A204.1 (cell line): ENCODE measurements at regions not wholly inside any gene's neighbourhood (a gene's known extent, or its start where the extent isn't known, plus 50 kb on each side); places are given as distances from the start of the nearest gene placed in this dataset.
"Not testable (repeated sequence)": the region's sequence is repeated elsewhere in the genome, so short reads cannot be mapped to it uniquely, and the experiment has no call there.

Experiments used
- FAIRE-seq: peaks from 2 replicates; lab custom pipeline; 2012; peaks lifted over from hg19 to GRCh38; lab: Jason Lieb, UNC

DNA sequence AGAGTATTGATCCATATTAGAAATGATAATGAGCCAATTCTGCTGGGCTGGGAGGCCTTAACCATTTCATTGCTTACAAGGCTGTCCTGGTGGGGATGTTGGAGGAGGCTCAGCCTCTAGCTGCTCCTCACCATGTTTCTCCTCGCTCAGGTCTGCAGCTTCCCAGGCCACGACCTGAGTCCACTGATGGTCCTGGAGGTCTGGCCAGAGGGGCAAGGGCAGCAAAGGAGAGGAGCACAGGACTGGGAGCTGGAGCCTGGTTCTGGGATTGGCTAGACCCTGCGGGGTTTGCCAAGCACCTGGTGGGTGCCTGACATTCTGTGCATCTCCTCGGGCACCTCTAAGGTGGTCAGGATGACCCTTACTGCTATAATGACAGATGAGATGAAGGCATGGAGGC lies 92.6 kb downstream of the KIF26A start:
- FAIRE-seq, result no peak

DNA sequence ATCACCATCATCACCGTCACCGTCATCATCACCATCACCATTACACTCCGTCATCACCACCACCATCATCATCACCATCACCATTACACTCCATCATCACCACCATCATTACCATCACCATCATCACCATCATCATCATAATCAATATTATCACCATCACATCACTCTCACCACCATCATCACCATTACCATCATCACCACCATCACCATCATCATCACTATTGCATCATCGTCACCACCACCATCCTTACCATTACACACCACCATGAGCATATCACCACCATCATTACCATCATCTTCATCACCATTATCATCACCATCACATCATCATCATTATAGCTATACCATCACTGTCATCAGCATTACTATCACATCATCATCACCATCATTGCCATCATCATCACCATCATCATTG lies 93.7 kb downstream of the KIF26A start:
- no peak for FAIRE-seq

- FAIRE-seq, result not testable (repeated sequence)
Observed at GRCh38 chr14:104234007-104234786, 95.8 kb downstream of the KIF26A start.

GRCh38 chr14:104235686-104236085 lies 97.3 kb downstream of the KIF26A start:
- no peak for FAIRE-seq

DNA sequence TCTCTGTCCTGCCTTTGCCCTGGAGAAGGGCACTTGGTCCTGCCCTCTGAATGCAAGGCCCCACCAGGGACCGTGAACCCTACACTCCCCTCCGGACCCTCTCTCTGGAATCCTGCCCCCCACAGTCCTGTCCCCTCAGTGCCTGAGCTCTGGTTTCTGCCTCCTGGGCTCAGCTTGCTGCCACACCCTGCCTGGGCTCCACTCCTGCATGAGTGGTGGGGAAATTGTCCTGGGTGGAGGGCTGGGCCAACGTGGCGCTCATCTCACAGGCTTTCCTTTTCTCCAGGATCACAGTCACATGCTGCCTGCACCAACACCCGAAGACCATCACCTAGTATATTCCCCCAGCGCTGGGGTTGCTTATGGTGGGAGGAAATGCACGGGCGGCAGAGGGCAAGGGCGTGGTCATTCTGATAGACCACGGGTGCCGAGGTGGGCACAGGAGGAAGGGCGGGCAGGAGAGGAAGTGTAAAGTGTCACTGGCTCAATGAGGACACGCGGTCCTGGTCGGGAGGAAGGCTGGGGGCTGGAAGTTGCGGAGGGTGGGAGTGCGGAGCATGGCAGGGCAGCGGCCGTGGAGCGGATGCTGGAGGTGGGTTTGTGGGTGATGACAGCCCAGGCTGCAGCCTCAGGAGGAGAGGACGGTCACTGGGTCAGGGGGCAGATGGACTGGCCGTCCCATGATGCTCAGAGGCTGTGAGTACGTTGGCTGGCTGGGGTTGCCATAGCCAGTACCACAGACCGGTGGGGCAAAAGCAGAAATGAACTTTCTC lies 99.5 kb downstream of the KIF26A start:
- no peak for FAIRE-seq

- FAIRE-seq, result no peak
Observed at GRCh38 chr14:104238424-104239184, 100.2 kb downstream of the KIF26A start.

- FAIRE-seq, result no peak
Observed at GRCh38 chr14:104239185-104239775, 100.9 kb downstream of the KIF26A start.

GRCh38 chr14:104239861-104240301 lies 101.5 kb downstream of the KIF26A start:
- no peak for FAIRE-seq

DNA sequence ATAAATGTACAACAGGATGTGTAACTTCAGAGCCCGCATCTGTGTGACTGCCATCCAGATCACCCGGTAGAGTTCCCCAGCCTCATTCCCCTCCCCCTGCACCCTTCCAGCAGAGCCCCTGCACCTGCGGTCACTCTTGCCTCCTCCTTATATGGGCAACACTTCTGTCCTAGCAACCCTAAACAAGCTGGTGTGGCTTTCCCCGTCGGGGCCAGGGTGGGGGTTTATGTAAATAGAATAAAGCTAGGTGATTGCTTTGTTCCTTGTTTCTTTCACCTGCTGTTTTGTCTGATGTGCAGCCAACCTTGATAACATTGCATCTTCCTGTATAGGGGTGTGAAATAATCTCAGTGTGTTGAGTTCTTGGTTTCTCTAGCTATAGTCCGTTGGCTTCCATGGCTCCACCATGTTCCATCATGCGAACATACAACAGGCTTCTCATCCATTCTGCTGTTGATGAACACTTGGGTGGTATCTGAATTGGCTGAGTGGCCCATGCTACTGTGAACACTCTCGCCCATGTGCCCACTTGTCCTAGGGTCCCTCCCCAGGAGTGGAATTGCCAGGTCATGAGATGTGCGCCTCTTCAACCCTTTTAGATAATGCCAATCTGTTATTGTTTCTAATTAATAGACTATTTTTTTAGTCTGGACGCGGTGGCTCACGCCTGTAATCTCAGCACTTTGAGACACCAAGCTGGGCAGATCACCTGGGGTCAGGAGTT lies 102.2 kb downstream of the KIF26A start:
- no peak for FAIRE-seq

GRCh38 chr14:104243200-104243599 lies 104.8 kb downstream of the KIF26A start:
- no peak for FAIRE-seq

GRCh38 chr14:104244221-104245011 lies 106.0 kb downstream of the KIF26A start:
- no peak for FAIRE-seq

- FAIRE-seq, result no peak
Observed at GRCh38 chr14:104245075-104245474, 106.7 kb downstream of the KIF26A start.

GRCh38 chr14:104245723-104246122 lies 107.3 kb downstream of the KIF26A start:
- no peak for FAIRE-seq

GRCh38 chr14:104246401-104247335 lies 108.3 kb downstream of the KIF26A start:
- no peak for FAIRE-seq

DNA sequence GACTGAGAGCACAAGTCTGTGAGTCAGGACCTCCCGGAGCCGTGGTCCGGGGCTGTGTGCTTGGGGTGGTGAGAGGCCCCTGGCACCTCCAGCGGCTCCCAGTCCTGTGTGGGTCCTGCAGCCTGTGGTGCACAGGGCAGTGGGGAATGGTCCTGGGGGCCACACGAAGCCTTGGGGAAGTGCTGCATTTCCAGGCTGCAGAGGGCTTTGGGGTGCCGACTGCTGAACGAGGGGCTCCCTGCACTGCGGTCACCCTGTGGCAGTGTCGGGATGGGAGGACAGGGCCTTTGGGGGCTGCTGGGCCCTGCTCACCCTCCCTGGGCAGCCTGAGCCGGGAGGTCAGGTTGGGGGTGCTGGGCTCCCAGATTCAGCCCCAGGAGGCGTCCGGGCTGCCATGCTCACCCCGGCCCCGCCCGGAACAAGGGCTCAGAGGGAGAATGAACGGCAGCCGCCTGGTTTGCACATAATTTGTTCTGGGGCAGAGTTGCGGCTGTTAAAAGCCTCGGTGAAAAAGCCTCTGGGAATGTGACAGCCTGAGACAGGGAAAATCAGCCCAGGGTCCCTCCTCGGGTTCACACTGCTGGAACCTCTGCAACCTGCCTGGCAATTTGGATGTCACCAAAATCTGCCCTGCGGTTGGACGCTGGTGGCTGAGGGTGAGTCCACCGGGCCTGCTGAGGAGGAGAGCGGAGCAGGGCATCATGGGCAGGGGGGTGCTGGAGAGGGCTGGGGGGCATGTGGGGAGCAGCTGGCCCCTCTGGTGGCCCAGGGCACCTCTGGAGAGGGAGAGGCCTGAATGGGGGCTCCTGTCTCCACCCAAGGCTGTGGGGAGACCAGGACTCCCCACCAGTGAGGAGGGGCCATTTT lies 109.2 kb downstream of the KIF26A start:
- FAIRE-seq, result no peak

DNA sequence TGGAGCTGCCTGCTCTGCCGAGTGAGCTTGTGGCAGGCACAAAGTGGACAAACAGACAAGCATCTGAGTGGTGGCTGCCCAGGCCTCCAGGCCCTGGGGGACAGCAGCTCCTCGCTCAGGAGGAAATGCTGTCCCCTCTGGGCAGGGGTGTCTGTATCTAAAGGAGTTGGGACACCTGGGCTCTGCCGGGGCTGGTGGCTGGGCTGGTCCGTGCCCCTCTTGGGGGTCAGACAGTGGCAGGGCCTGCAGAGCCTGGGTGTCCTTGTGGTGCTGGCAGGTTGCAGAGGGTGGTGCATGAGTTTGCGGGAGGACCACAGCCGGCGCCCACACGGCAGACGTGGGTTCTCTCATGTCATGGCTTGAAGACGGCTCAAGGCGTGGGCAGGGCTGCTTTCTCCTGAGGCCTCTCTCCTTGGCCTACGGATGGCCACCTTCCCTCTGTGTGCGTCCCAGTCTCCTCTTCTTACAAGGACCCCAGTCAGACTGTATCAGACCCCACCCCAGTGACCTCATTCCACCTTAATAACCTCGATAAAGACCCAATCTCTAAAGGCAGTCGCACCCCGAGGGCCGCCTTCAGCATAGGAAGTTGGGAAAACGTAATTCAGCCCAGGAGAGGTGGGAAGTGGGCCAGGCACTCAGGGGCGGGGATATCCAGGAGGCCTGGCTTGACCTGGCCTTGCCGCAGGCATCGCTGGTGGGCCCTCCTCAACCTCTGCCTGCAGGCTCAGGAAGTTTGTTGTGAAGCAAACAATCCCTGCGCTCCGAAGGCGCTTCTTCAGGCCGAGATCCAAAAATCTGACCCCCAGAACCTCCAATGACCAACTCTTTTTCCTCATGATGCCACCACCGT lies 110.0 kb downstream of the KIF26A start:
- FAIRE-seq, result no peak

DNA sequence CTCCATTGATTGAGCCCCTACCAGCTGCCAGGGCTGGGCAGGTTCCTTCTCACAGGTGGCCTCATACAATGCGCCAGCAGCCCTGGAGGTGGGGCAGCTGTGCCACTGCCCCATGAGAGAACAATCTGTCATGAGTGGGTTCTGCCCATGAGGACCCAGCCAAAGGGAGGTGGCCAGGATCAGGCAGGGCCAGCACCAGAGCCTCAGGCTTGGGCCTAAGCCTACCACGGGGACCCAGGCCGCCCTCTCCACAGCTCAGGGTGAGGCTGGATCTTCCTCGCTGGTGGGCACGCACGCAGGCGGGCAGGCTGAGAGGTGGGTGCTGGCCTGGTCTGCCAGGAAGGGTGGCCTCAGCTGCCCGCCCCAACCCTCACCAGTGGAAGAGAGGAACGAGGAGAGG lies 110.7 kb downstream of the KIF26A start:
- FAIRE-seq, result no peak

GRCh38 chr14:104249706-104250105 lies 111.3 kb downstream of the KIF26A start:
- no peak for FAIRE-seq
